ENCODE measurements at regions not wholly inside any gene's neighbourhood (a gene's known extent, or its start where the extent isn't known, plus 50 kb on each side); places are given as distances from the start of the nearest gene placed in this dataset.

- DNase-seq, result no peak
These were observed 1169.2 kb upstream of the NXPH2 start for GRCh38 chr2:139949242-139949972.

- no peak for DNase-seq
These were observed 1166.5 kb upstream of the NXPH2 start for GRCh38 chr2:139946690-139947089.

- DNase-seq, result no peak
These were observed 1160.5 kb upstream of the NXPH2 start for GRCh38 chr2:139940686-139941085.

GRCh38 chr2:139925903-139926302 lies 1145.7 kb upstream of the NXPH2 start:
- DNase-seq, result no peak

GRCh38 chr2:139924070-139924469 lies 1143.9 kb upstream of the NXPH2 start:
- DNase-seq, result no peak

- no peak for DNase-seq
These were observed 1138.8 kb upstream of the NXPH2 start for GRCh38 chr2:139918982-139919381.

- no peak for DNase-seq
These were observed 1137.6 kb upstream of the NXPH2 start for GRCh38 chr2:139917690-139918384.

GRCh38 chr2:139916822-139917221 lies 1136.6 kb upstream of the NXPH2 start:
- no peak for DNase-seq

- DNase-seq, result no peak
These were observed 1131.0 kb upstream of the NXPH2 start for GRCh38 chr2:139911160-139911559.

- no peak for DNase-seq
These were observed 1128.9 kb upstream of the NXPH2 start for GRCh38 chr2:139909136-139909535.

GRCh38 chr2:139905624-139906023 lies 1125.4 kb upstream of the NXPH2 start:
- DNase-seq, result no peak

- DNase-seq, result no peak
These were observed 1111.4 kb upstream of the NXPH2 start for GRCh38 chr2:139891636-139892035.

GRCh38 chr2:139885921-139886498 lies 1105.8 kb upstream of the NXPH2 start:
- DNase-seq, result no peak

GRCh38 chr2:139876964-139877363 lies 1096.8 kb upstream of the NXPH2 start:
- no peak for DNase-seq

- no peak for DNase-seq
These were observed 1096.1 kb upstream of the NXPH2 start for GRCh38 chr2:139876321-139876720.

- no peak for DNase-seq
These were observed 1092.3 kb upstream of the NXPH2 start for GRCh38 chr2:139872503-139872902.

GRCh38 chr2:139872032-139872431 lies 1091.8 kb upstream of the NXPH2 start:
- no peak for DNase-seq

GRCh38 chr2:139867601-139868226 lies 1087.5 kb upstream of the NXPH2 start:
- DNase-seq, result no peak

GRCh38 chr2:139864821-139865302 lies 1084.7 kb upstream of the NXPH2 start:
- no peak for DNase-seq

GRCh38 chr2:139854769-139855483 lies 1074.7 kb upstream of the NXPH2 start:
- no peak for DNase-seq

- DNase-seq, result no peak
These were observed 1070.2 kb upstream of the NXPH2 start for GRCh38 chr2:139850254-139850890.
